Activated naive CD4-positive, alpha-beta T cell treated with anti-CD3 and anti-CD28 coated beads, Interleukin-2, amount 50 U/mL, for 24 hours (primary cell): ENCODE measurements at regions not wholly inside any gene's neighbourhood (a gene's known extent, or its start where the extent isn't known, plus 50 kb on each side); places are given as distances from the start of the nearest gene placed in this dataset.
A peak's percentile ranks its signal among the peaks of the same experiment; 100 is the strongest.

ENCODE experiments used
- H3K27ac Mint-ChIP-seq: one replicate; pipeline ENCODE4 v1.8.0; 2021; ENCODE audit warnings: mild to moderate bottlenecking, mixed read lengths
- H3K27me3 Mint-ChIP-seq: one replicate; pipeline ENCODE4 v1.8.0; 2021; ENCODE audit warnings: mixed read lengths
- H3K36me3 Mint-ChIP-seq: one replicate; pipeline ENCODE4 v1.8.0; 2021; ENCODE audit warnings: mixed read lengths
- H3K4me1 Mint-ChIP-seq: one replicate; pipeline ENCODE4 v1.8.0; 2021; ENCODE audit warnings: mixed read lengths
- H3K4me3 Mint-ChIP-seq: one replicate; pipeline ENCODE4 v1.8.0; 2021; ENCODE audit warnings: mild to moderate bottlenecking, mixed read lengths
- H3K9me3 Mint-ChIP-seq: one replicate; pipeline ENCODE4 v1.8.0; 2021; ENCODE audit warnings: mixed read lengths

- Mint-ChIP-seq H3K4me3 (no peak overlapping the region), H3K27ac (no peak overlapping the region), H3K36me3 (peaks cover 1% of the 10 kb centered on the region), H3K4me1 (peaks cover 2% of the 10 kb centered on the region), H3K27me3 (peaks cover 12% of the 10 kb centered on the region), H3K9me3 (peaks cover 4% of the 10 kb centered on the region)
These were observed 360.0 kb upstream of the GALNT5 start for GRCh38 chr2:156897548-156897947.

GRCh38 chr2:156901373-156902031 is 356.0 kb upstream of the GALNT5 start:
- H3K9me3 Mint-ChIP-seq = peaks cover 4% of the 10 kb centered on the region
- no peak overlapping the region for H3K4me3 Mint-ChIP-seq
- H3K27me3 Mint-ChIP-seq = peaks cover 5% of the 10 kb centered on the region

GRCh38 chr2:156903335-156903734 is 354.2 kb upstream of the GALNT5 start:
- Mint-ChIP-seq H3K4me1 (no peaks in the 10 kb centered on the region), H3K9me3 (no peaks in the 10 kb centered on the region), H3K27ac (no peak overlapping the region), H3K4me3 (no peak overlapping the region), H3K27me3 (no peaks in the 10 kb centered on the region), H3K36me3 (no peaks in the 10 kb centered on the region)

More at GRCh38 chr2:156901373-156902031, 356.0 kb upstream of the GALNT5 start:
- H3K4me1 Mint-ChIP-seq = no peaks in the 10 kb centered on the region
- no peaks in the 10 kb centered on the region for H3K36me3 Mint-ChIP-seq
- H3K27ac Mint-ChIP-seq = no peak overlapping the region

- Mint-ChIP-seq H3K27me3 (no peaks in the 10 kb centered on the region), H3K4me1 (no peaks in the 10 kb centered on the region), H3K36me3 (no peaks in the 10 kb centered on the region), H3K27ac (no peak overlapping the region), H3K4me3 (no peak overlapping the region), H3K9me3 (no peaks in the 10 kb centered on the region)
These were observed 349.7 kb upstream of the GALNT5 start for GRCh38 chr2:156907806-156908205.

- Mint-ChIP-seq H3K27me3 (no peaks in the 10 kb centered on the region), H3K36me3 (no peaks in the 10 kb centered on the region), H3K27ac (no peak overlapping the region)
These were observed 348.7 kb upstream of the GALNT5 start for GRCh38 chr2:156908825-156909224.

GRCh38 chr2:156909983-156910382 is 347.5 kb upstream of the GALNT5 start:
- H3K4me3 Mint-ChIP-seq = no peak overlapping the region
- no peaks in the 10 kb centered on the region for H3K4me1 Mint-ChIP-seq
- no peaks in the 10 kb centered on the region for H3K9me3 Mint-ChIP-seq
- H3K36me3 Mint-ChIP-seq = no peaks in the 10 kb centered on the region
- H3K27me3 Mint-ChIP-seq = no peaks in the 10 kb centered on the region
- no peak overlapping the region for H3K27ac Mint-ChIP-seq

More at GRCh38 chr2:156908825-156909224, 348.7 kb upstream of the GALNT5 start:
- Mint-ChIP-seq H3K4me3 (no peak overlapping the region), H3K4me1 (no peaks in the 10 kb centered on the region), H3K9me3 (no peaks in the 10 kb centered on the region)

GRCh38 chr2:156915332-156915731 is 342.2 kb upstream of the GALNT5 start:
- H3K4me3 Mint-ChIP-seq = no peak overlapping the region
- H3K4me1 Mint-ChIP-seq = no peaks in the 10 kb centered on the region
- peaks cover 1% of the 10 kb centered on the region for H3K27me3 Mint-ChIP-seq
- H3K27ac Mint-ChIP-seq = no peak overlapping the region
- H3K9me3 Mint-ChIP-seq = no peaks in the 10 kb centered on the region
- no peaks in the 10 kb centered on the region for H3K36me3 Mint-ChIP-seq

- H3K27ac Mint-ChIP-seq = peak overlapping the region; percentile 10
- H3K4me3 Mint-ChIP-seq = no peak overlapping the region
- peaks cover 1% of the 10 kb centered on the region for H3K27me3 Mint-ChIP-seq
- H3K9me3 Mint-ChIP-seq = peaks cover 4% of the 10 kb centered on the region
- H3K4me1 Mint-ChIP-seq = no peaks in the 10 kb centered on the region
- no peaks in the 10 kb centered on the region for H3K36me3 Mint-ChIP-seq
These were observed 339.1 kb upstream of the GALNT5 start for GRCh38 chr2:156918410-156918809.

GRCh38 chr2:156930423-156930822 is 327.1 kb upstream of the GALNT5 start:
- Mint-ChIP-seq H3K27me3 (no peaks in the 10 kb centered on the region), H3K4me1 (no peaks in the 10 kb centered on the region), H3K4me3 (no peak overlapping the region), H3K36me3 (no peaks in the 10 kb centered on the region), H3K9me3 (no peaks in the 10 kb centered on the region), H3K27ac (no peak overlapping the region)

GRCh38 chr2:156933645-156934225 is 323.8 kb upstream of the GALNT5 start:
- Mint-ChIP-seq H3K27ac (no peak overlapping the region), H3K9me3 (no peaks in the 10 kb centered on the region), H3K36me3 (no peaks in the 10 kb centered on the region), H3K4me1 (no peaks in the 10 kb centered on the region), H3K4me3 (no peak overlapping the region), H3K27me3 (no peaks in the 10 kb centered on the region)

- no peak overlapping the region for H3K4me3 Mint-ChIP-seq
- H3K27ac Mint-ChIP-seq = no peak overlapping the region
- no peaks in the 10 kb centered on the region for H3K4me1 Mint-ChIP-seq
- H3K36me3 Mint-ChIP-seq = no peaks in the 10 kb centered on the region
- H3K27me3 Mint-ChIP-seq = no peaks in the 10 kb centered on the region
- H3K9me3 Mint-ChIP-seq = no peaks in the 10 kb centered on the region
These were observed 321.9 kb upstream of the GALNT5 start for GRCh38 chr2:156935616-156936015.

GRCh38 chr2:156937430-156937829 is 320.1 kb upstream of the GALNT5 start:
- Mint-ChIP-seq H3K9me3 (no peaks in the 10 kb centered on the region), H3K4me1 (no peaks in the 10 kb centered on the region), H3K27ac (no peak overlapping the region), H3K4me3 (no peak overlapping the region), H3K36me3 (no peaks in the 10 kb centered on the region), H3K27me3 (no peaks in the 10 kb centered on the region)

GRCh38 chr2:156944871-156945270 is 312.6 kb upstream of the GALNT5 start:
- Mint-ChIP-seq H3K27me3 (no peaks in the 10 kb centered on the region), H3K27ac (no peak overlapping the region), H3K4me1 (no peaks in the 10 kb centered on the region), H3K36me3 (no peaks in the 10 kb centered on the region), H3K4me3 (no peak overlapping the region), H3K9me3 (peaks cover 5% of the 10 kb centered on the region)

GRCh38 chr2:156947261-156947660 is 310.2 kb upstream of the GALNT5 start:
- H3K4me3 Mint-ChIP-seq = no peak overlapping the region
- no peaks in the 10 kb centered on the region for H3K36me3 Mint-ChIP-seq
- peaks cover 5% of the 10 kb centered on the region for H3K9me3 Mint-ChIP-seq
- no peaks in the 10 kb centered on the region for H3K27me3 Mint-ChIP-seq
- no peak overlapping the region for H3K27ac Mint-ChIP-seq
- no peaks in the 10 kb centered on the region for H3K4me1 Mint-ChIP-seq

GRCh38 chr2:156955701-156956100 is 301.8 kb upstream of the GALNT5 start:
- Mint-ChIP-seq H3K36me3 (no peaks in the 10 kb centered on the region), H3K27me3 (no peaks in the 10 kb centered on the region), H3K9me3 (no peaks in the 10 kb centered on the region), H3K4me3 (no peak overlapping the region), H3K4me1 (no peaks in the 10 kb centered on the region), H3K27ac (no peak overlapping the region)

GRCh38 chr2:156956161-156956560 is 301.3 kb upstream of the GALNT5 start:
- H3K4me3 Mint-ChIP-seq = no peak overlapping the region
- no peak overlapping the region for H3K27ac Mint-ChIP-seq
- no peaks in the 10 kb centered on the region for H3K4me1 Mint-ChIP-seq
- H3K9me3 Mint-ChIP-seq = peaks cover 4% of the 10 kb centered on the region
- no peaks in the 10 kb centered on the region for H3K36me3 Mint-ChIP-seq
- H3K27me3 Mint-ChIP-seq = no peaks in the 10 kb centered on the region

GRCh38 chr2:156958374-156958773 is 299.1 kb upstream of the GALNT5 start:
- Mint-ChIP-seq H3K36me3 (no peaks in the 10 kb centered on the region), H3K4me3 (no peak overlapping the region), H3K27me3 (no peaks in the 10 kb centered on the region), H3K4me1 (no peaks in the 10 kb centered on the region), H3K27ac (no peak overlapping the region), H3K9me3 (peaks cover 8% of the 10 kb centered on the region)
